DND-41 (cell line): ENCODE measurements at regions not wholly inside any gene's neighbourhood (a gene's known extent, or its start where the extent isn't known, plus 50 kb on each side); places are given as distances from the start of the nearest gene placed in this dataset.

Experiments used
- ATAC-seq: fragments of 200-7000 bp; cut with Tn5 transposase; 3 replicates; pipeline ENCODE4 v1.9.1; 2021; ENCODE audit warnings: low read depth; ENCODE audit not compliant: insufficient read depth
- DNase-seq: peaks from one replicate; pipeline ENCODE4 v3.0.0-alpha.2; 2020
- H2AFZ ChIP-seq: 2 replicates; pipeline ENCODE4 v1.6.0; 2012; ENCODE audit warnings: low read depth, low read length
- H3K27ac ChIP-seq: 2 replicates; pipeline ENCODE4 v1.5.1; 2012; ENCODE audit warnings: low read length, inconsistent platforms
- H3K27me3 ChIP-seq: fragments of 200-600 bp; sonication (generic); 2 replicates; pipeline ENCODE4 v1.6.0; 2012; ENCODE audit warnings: low read length, mild to moderate bottlenecking, inconsistent platforms; ENCODE audit not compliant: insufficient read depth, poor library complexity
- H3K36me3 ChIP-seq: 2 replicates; pipeline ENCODE4 v1.5.1; 2012; ENCODE audit warnings: low read length, inconsistent platforms; ENCODE audit not compliant: insufficient read depth
- H3K4me1 ChIP-seq: 2 replicates; pipeline ENCODE4 v1.5.1; 2012; ENCODE audit warnings: mild to moderate bottlenecking, low read length; ENCODE audit not compliant: insufficient read depth
- H3K4me2 ChIP-seq: 2 replicates; pipeline ENCODE4 v1.6.0; 2012; ENCODE audit warnings: mild to moderate bottlenecking, moderate library complexity, low read length, inconsistent platforms; ENCODE audit not compliant: insufficient read depth
- H3K4me3 ChIP-seq, 2 experiments: fragments of 200-600 bp in 1 of 2; shearing (Covaris generic) in 1 of 2; 2 replicates each; pipeline ENCODE4 v1.5.1; 2012 to 2016; ENCODE audit warnings: inconsistent platforms in 2 of 2, low read length in 2 of 2, mild to moderate bottlenecking in 2 of 2, low read depth in 1 of 2, moderate library complexity in 1 of 2
- H3K79me2 ChIP-seq: 2 replicates; pipeline ENCODE4 v1.6.0; 2012; ENCODE audit warnings: low read length, inconsistent platforms; ENCODE audit not compliant: insufficient read depth
- H3K9ac ChIP-seq: 2 replicates; pipeline ENCODE4 v1.6.0; 2012; ENCODE audit warnings: low read depth, mild to moderate bottlenecking, inconsistent platforms, low read length, moderate library complexity
- H3K9me3 ChIP-seq: 2 replicates; pipeline ENCODE4 v1.5.1; 2012; ENCODE audit warnings: low read length, moderate library complexity, mild to moderate bottlenecking, inconsistent platforms; ENCODE audit not compliant: insufficient read depth, severe bottlenecking
- H4K20me1 ChIP-seq: 2 replicates; pipeline ENCODE4 v1.6.0; 2012; ENCODE audit warnings: low read length; ENCODE audit not compliant: insufficient read depth
- EZH2 ChIP-seq: IDR thresholded peaks from 3 replicates; pipeline ENCODE4 v1.6.1; 2012; ENCODE audit warnings: borderline replicate concordance, low read depth, mild to moderate bottlenecking, moderate library complexity, low read length, inconsistent platforms; ENCODE audit not compliant: severe bottlenecking
- TF ChIP-seq, protein P1 (sequence below): IDR thresholded peaks from 2 replicates; pipeline ENCODE4 v1.5.1; 2012; ENCODE audit warnings: borderline replicate concordance, low read length, moderate library complexity, mild to moderate bottlenecking; ENCODE audit not compliant: poor library complexity, severe bottlenecking; ENCODE audit errors: extremely low read depth

DNA sequence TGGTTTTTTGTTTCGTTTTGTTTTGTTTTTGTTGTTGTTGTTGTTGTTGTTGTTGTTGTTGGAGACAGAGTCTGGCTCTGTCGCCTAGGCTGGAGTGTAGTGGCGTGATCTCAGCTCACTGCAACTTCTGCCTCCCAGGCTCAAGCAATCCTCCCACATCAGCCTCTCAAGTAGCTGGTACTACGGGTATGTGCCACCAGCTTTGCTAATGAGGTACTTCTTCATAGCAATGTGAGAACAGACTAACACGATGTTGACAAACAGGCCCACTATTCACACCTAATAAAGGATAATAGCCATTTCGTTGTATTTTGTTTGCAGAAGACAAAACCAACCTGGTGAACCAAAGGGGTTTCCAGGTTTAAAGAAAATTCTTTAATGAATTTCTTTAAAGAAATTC lies 130.9 kb downstream of the DIRAS2 start:
- H3K27ac ChIP-seq: no peak overlapping the region
- H3K27me3 ChIP-seq: peaks cover 4% of the 10 kb centered on the region
- H3K4me3 ChIP-seq: no peak overlapping the region
- DNase-seq (no peak), ATAC-seq (no peak)
- H3K79me2 ChIP-seq: no peaks in the 10 kb centered on the region
- no peak overlapping the region for H3K4me2 ChIP-seq
- no peaks in the 10 kb centered on the region for H3K36me3 ChIP-seq
- H3K9ac ChIP-seq: no peak overlapping the region
- H3K9me3 ChIP-seq: no peaks in the 10 kb centered on the region
- TF ChIP-seq EZH2: no peak
- TF ChIP-seq, protein P1, sequence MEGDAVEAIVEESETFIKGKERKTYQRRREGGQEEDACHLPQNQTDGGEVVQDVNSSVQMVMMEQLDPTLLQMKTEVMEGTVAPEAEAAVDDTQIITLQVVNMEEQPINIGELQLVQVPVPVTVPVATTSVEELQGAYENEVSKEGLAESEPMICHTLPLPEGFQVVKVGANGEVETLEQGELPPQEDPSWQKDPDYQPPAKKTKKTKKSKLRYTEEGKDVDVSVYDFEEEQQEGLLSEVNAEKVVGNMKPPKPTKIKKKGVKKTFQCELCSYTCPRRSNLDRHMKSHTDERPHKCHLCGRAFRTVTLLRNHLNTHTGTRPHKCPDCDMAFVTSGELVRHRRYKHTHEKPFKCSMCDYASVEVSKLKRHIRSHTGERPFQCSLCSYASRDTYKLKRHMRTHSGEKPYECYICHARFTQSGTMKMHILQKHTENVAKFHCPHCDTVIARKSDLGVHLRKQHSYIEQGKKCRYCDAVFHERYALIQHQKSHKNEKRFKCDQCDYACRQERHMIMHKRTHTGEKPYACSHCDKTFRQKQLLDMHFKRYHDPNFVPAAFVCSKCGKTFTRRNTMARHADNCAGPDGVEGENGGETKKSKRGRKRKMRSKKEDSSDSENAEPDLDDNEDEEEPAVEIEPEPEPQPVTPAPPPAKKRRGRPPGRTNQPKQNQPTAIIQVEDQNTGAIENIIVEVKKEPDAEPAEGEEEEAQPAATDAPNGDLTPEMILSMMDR: no peak
- H4K20me1 ChIP-seq: no peaks in the 10 kb centered on the region
- no peaks in the 10 kb centered on the region for H3K4me1 ChIP-seq
- H2AFZ ChIP-seq: no peak overlapping the region

DNA sequence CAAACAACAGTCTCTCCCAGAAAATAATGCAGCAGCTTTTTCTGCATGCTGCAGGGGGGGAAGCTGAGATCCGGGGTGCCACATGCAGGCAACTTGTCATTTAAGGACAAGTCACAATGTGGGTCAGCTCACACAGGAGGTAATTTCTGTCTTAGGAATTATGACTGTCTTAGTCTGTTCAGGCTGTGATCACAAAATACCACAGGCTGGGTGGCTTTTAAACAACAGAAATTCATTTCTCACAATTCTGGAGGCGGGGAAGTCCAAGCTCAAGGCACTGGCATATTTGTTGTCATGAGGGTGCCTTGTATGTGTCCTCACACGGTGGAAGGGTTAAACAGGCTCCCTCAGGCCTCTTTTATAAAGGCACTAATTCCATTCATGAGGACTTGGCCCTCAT lies 127.7 kb downstream of the DIRAS2 start:
- TF ChIP-seq EZH2: no peak
- TF ChIP-seq, protein P1: no peak
- ATAC-seq: no peak

DNA sequence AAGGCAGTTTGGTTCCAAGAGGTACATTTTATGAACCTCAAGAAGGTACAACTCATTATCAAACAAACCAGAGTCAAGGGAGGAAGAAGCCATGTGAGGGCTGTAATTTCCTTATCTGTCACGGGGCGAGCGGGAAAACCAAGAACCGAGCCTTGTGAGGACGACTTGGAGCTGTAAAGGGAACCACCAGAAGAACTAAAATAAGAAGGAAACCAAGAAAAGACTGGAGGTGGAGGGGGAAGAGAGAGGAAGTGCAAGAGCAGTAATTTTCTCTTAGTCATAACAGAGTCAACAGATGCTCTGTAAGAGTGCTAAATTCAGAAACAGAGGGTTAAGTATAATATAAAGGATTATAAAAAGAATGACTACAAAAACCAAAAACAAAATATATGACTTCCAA lies 127.1 kb downstream of the DIRAS2 start:
- no peak for ATAC-seq
- H3K27ac ChIP-seq: no peak overlapping the region
- H3K9me3 ChIP-seq: no peaks in the 10 kb centered on the region
- no peak overlapping the region for H3K4me3 ChIP-seq
- no peaks in the 10 kb centered on the region for H3K79me2 ChIP-seq
- TF ChIP-seq, protein P1: no peak
- no peak for TF ChIP-seq EZH2
- no peaks in the 10 kb centered on the region for H3K4me1 ChIP-seq
- H3K9ac ChIP-seq: no peak overlapping the region
- H3K36me3 ChIP-seq: no peaks in the 10 kb centered on the region
- H4K20me1 ChIP-seq: no peaks in the 10 kb centered on the region
- no peak overlapping the region for H3K4me2 ChIP-seq
- H2AFZ ChIP-seq: no peak overlapping the region
- DNase-seq: no peak
- peaks cover 7% of the 10 kb centered on the region for H3K27me3 ChIP-seq

More for the DNA sequence above, 127.7 kb downstream of the DIRAS2 start:
- Histone ChIP-seq H3K4me3 (no peak overlapping the region), H3K4me2 (no peak overlapping the region), H3K9ac (no peak overlapping the region), H3K9me3 (no peaks in the 10 kb centered on the region), H2AFZ (no peak overlapping the region), H3K4me1 (no peaks in the 10 kb centered on the region), H3K27me3 (peaks cover 7% of the 10 kb centered on the region), H3K27ac (no peak overlapping the region), H4K20me1 (no peaks in the 10 kb centered on the region), H3K36me3 (no peaks in the 10 kb centered on the region), H3K79me2 (no peaks in the 10 kb centered on the region)
- no peak for DNase-seq

DNA sequence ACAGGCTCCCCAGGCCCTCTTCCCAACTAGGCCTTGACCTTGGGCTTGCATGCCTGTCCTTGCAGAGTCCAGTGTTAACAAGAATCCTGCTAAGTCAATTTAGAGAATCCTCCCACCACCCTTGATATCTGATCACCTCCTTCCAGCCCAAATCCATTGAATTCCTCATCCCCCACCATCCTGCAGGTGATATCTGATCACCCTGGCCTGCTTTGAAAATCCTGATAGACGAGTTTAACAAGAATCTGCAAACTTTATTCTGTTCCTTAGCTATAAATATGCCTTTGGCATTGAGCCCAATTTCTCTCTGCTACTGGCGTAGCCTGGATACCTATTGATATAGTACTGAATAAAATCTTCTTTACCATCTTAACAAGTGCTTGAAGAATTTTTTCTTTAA lies 125.5 kb downstream of the DIRAS2 start:
- H3K36me3 ChIP-seq: no peaks in the 10 kb centered on the region
- TF ChIP-seq, protein P1: no peak
- no peak for TF ChIP-seq EZH2
- H3K4me3 ChIP-seq: no peak overlapping the region
- no peak overlapping the region for H2AFZ ChIP-seq
- H4K20me1 ChIP-seq: no peaks in the 10 kb centered on the region
- H3K9ac ChIP-seq: no peak overlapping the region
- no peaks in the 10 kb centered on the region for H3K4me1 ChIP-seq
- H3K27me3 ChIP-seq: peaks cover 7% of the 10 kb centered on the region
- no peaks in the 10 kb centered on the region for H3K79me2 ChIP-seq
- DNase-seq (no peak), ATAC-seq (no peak)
- H3K27ac ChIP-seq: no peak overlapping the region
- no peak overlapping the region for H3K4me2 ChIP-seq
- H3K9me3 ChIP-seq: no peaks in the 10 kb centered on the region
